SK-N-SH treated with all-trans-retinoic acid at 6 μM for 48 hours (cell line): ENCODE measurements at regions not wholly inside any gene's neighbourhood (a gene's known extent, or its start where the extent isn't known, plus 50 kb on each side); places are given as distances from the start of the nearest gene placed in this dataset.

Experiments used
- ATAC-seq: fragments of 200-7000 bp; cut with Tn5 transposase; 3 replicates; pipeline ENCODE4 v1.9.1; 2020; ENCODE audit warnings: mild to moderate bottlenecking, moderate library complexity
- ARNTL ChIP-seq: fragments of 450-650 bp; formaldehyde crosslinking; IDR thresholded peaks from 2 replicates; pipeline ENCODE4 v1.5.0; 2020; ENCODE audit warnings: low read depth, mild to moderate bottlenecking, moderate library complexity, borderline replicate concordance
- BACH2 ChIP-seq: fragments of 250-450 bp; sonication (Bioruptor Pico); IDR thresholded peaks from 2 replicates; pipeline ENCODE4 v1.9.0; 2021; ENCODE audit warnings: mild to moderate bottlenecking, borderline replicate concordance
- CSDC2 ChIP-seq: fragments of 250-450 bp; sonication (Bioruptor Pico); IDR thresholded peaks from 2 replicates; pipeline ENCODE4 v1.5.0; 2020; ENCODE audit warnings: mild to moderate bottlenecking, moderate library complexity
- CSRNP3 ChIP-seq: fragments of 250-450 bp; sonication (Bioruptor Pico); IDR thresholded peaks from 2 replicates; pipeline ENCODE4 v1.5.1; 2021; ENCODE audit warnings: mild to moderate bottlenecking, moderate library complexity
- ESRRG ChIP-seq: fragments of 250-450 bp; sonication (Bioruptor Pico); IDR thresholded peaks from 2 replicates; pipeline ENCODE4 v1.6.1; 2021; ENCODE audit warnings: mild to moderate bottlenecking
- GLIS3 ChIP-seq: fragments of 250-450 bp; sonication (Bioruptor Pico); IDR thresholded peaks from 2 replicates; pipeline ENCODE4 v1.5.0; 2020; ENCODE audit warnings: mild to moderate bottlenecking, moderate library complexity
- ISL1 ChIP-seq: fragments of 250-450 bp; sonication (Bioruptor Pico); IDR thresholded peaks from 2 replicates; pipeline ENCODE4 v2.1.2; 2022; ENCODE audit warnings: mild to moderate bottlenecking, moderate library complexity
- OSR1 ChIP-seq: fragments of 250-450 bp; sonication (Bioruptor Pico); IDR thresholded peaks from 2 replicates; pipeline ENCODE4 v1.8.0; 2022; ENCODE audit warnings: moderate library complexity, mild to moderate bottlenecking, inconsistent platforms
- RARB ChIP-seq: fragments of 250-450 bp; sonication (Bioruptor Pico); IDR thresholded peaks from 2 replicates; pipeline ENCODE4 v1.8.0; 2021; ENCODE audit warnings: mild to moderate bottlenecking, moderate library complexity
- SNAI2 ChIP-seq: fragments of 250-450 bp; sonication (Bioruptor Pico); IDR thresholded peaks from 2 replicates; pipeline ENCODE4 v1.5.0; 2020; ENCODE audit warnings: mild to moderate bottlenecking, moderate library complexity
- TCF4 ChIP-seq: fragments of 250-450 bp; sonication (Bioruptor Pico); IDR thresholded peaks from 2 replicates; pipeline ENCODE4 v1.8.0; 2021; ENCODE audit warnings: mild to moderate bottlenecking, moderate library complexity, borderline replicate concordance
- TOX ChIP-seq: fragments of 250-450 bp; sonication (Bioruptor Pico); IDR thresholded peaks from 2 replicates; pipeline ENCODE4 v1.8.0; 2021; ENCODE audit warnings: mild to moderate bottlenecking, moderate library complexity, borderline replicate concordance
- TSHZ2 ChIP-seq: fragments of 250-450 bp; sonication (Bioruptor Pico); IDR thresholded peaks from 2 replicates; pipeline ENCODE4 v1.5.0; 2020; ENCODE audit warnings: mild to moderate bottlenecking, moderate library complexity
- ZFP3 ChIP-seq: fragments of 250-450 bp; sonication (Bioruptor Pico); IDR thresholded peaks from 2 replicates; pipeline ENCODE4 v1.5.0; 2020; ENCODE audit warnings: mild to moderate bottlenecking, moderate library complexity
- ZFP30 ChIP-seq: fragments of 450-650 bp; formaldehyde crosslinking; IDR thresholded peaks from 2 replicates; pipeline ENCODE4 v1.5.0; 2022; ENCODE audit warnings: mild to moderate bottlenecking, moderate library complexity
- ZNF565 ChIP-seq: fragments of 450-650 bp; formaldehyde crosslinking; conservative IDR thresholded peaks from 2 replicates; pipeline ENCODE4 v1.5.0; 2020; ENCODE audit warnings: low read depth, mild to moderate bottlenecking, moderate library complexity
- ZNF70 ChIP-seq: fragments of 450-650 bp; formaldehyde crosslinking; IDR thresholded peaks from 2 replicates; pipeline ENCODE4 v1.5.0; 2020; ENCODE audit warnings: mild to moderate bottlenecking, moderate library complexity
- ZNF8 ChIP-seq: fragments of 450-650 bp; formaldehyde crosslinking; IDR thresholded peaks from 2 replicates; pipeline ENCODE4 v1.5.0; 2020; ENCODE audit warnings: mild to moderate bottlenecking, moderate library complexity
- TF ChIP-seq, protein P1 (sequence below): fragments of 250-450 bp; sonication (Bioruptor Pico); IDR thresholded peaks from 2 replicates; pipeline ENCODE4 v1.8.0; 2020; ENCODE audit warnings: mild to moderate bottlenecking, moderate library complexity, borderline replicate concordance
- TF ChIP-seq, protein P2 (sequence below): fragments of 250-450 bp; sonication (Bioruptor Pico); IDR thresholded peaks from 2 replicates; pipeline ENCODE4 v1.5.1; 2020; ENCODE audit warnings: low read depth, mild to moderate bottlenecking, moderate library complexity
- TF ChIP-seq, protein P3 (sequence below): fragments of 250-450 bp; sonication (Bioruptor Pico); IDR thresholded peaks from 2 replicates; pipeline ENCODE4 v1.8.0; 2021; ENCODE audit warnings: low read depth, mild to moderate bottlenecking, moderate library complexity, borderline replicate concordance

DNA sequence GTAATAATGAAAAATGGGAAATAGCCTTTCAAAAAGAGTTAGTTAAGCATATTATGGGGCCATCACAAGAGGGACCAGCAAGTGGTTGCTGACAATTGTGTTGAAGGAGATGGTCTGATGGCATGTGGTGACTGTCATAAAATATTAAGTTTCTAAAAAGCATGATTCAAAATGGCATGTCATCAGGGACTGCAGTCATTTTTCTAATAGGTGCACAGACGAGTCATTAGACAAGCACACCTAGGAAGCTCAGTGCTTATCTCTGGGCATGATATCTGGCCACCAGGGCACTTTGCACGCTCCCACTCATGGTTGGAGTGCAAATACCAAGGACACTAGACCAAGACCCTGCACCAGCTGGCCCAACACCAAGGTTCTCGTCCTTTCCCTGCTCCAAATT, 226.5 kb downstream of the ANKRD60 start:
- no peak for TF ChIP-seq ISL1
- no peak for TF ChIP-seq ZNF8 (CRISPR knock-in tag)
- TF ChIP-seq TOX (CRISPR knock-in tag), result no peak
- TF ChIP-seq BACH2 (CRISPR knock-in tag), result no peak
- TF ChIP-seq TCF4 (CRISPR knock-in tag), result no peak
- TF ChIP-seq RARB, result no peak
- TF ChIP-seq, protein P1, sequence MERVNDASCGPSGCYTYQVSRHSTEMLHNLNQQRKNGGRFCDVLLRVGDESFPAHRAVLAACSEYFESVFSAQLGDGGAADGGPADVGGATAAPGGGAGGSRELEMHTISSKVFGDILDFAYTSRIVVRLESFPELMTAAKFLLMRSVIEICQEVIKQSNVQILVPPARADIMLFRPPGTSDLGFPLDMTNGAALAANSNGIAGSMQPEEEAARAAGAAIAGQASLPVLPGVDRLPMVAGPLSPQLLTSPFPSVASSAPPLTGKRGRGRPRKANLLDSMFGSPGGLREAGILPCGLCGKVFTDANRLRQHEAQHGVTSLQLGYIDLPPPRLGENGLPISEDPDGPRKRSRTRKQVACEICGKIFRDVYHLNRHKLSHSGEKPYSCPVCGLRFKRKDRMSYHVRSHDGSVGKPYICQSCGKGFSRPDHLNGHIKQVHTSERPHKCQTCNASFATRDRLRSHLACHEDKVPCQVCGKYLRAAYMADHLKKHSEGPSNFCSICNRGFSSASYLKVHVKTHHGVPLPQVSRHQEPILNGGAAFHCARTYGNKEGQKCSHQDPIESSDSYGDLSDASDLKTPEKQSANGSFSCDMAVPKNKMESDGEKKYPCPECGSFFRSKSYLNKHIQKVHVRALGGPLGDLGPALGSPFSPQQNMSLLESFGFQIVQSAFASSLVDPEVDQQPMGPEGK (CRISPR knock-in tag), result no peak
- TF ChIP-seq ARNTL (CRISPR knock-in tag), result no peak
- TF ChIP-seq, all 23 proteins: peak for 0
- ATAC-seq, result no peak

DNA sequence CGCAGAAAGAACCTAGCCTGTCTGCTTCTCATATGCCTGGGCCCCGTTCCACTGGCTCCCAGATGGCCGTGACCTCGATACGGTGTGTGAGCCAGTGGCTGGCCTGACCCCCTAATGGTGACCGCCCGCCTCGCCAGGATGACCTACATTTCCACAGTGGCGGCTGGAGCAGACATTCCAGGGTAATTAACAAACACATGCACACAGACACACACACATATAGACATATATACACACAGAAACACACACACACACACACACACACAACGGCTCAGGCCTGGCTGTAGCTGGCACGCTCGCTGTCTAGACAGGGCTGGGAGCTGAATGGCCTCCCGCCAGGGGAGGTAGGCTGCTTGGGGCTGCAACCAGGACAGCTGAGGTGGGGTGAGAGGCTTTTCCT, 227.1 kb downstream of the ANKRD60 start:
- TF ChIP-seq TCF4 (CRISPR knock-in tag), result peak; percentile 44; the same call in 1 of the 2 replicates
- TF ChIP-seq, protein P2, sequence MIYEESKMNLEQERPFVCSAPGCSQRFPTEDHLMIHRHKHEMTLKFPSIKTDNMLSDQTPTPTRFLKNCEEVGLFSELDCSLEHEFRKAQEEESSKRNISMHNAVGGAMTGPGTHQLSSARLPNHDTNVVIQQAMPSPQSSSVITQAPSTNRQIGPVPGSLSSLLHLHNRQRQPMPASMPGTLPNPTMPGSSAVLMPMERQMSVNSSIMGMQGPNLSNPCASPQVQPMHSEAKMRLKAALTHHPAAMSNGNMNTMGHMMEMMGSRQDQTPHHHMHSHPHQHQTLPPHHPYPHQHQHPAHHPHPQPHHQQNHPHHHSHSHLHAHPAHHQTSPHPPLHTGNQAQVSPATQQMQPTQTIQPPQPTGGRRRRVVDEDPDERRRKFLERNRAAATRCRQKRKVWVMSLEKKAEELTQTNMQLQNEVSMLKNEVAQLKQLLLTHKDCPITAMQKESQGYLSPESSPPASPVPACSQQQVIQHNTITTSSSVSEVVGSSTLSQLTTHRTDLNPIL (CRISPR knock-in tag), result no peak
- ATAC-seq, result peak; percentile 37; the same call in 2 of the 3 replicates

GRCh38 chr20:58000861-58001260, 227.6 kb downstream of the ANKRD60 start:
- TF ChIP-seq ZFP30 (no peak), SNAI2 (no peak), BACH2 (CRISPR knock-in tag) (no peak), CSDC2 (no peak), RARB (no peak), TSHZ2 (CRISPR knock-in tag) (no peak), ARNTL (CRISPR knock-in tag) (no peak), TOX (CRISPR knock-in tag) (no peak), ZNF70 (no peak), ZNF565 (no peak), OSR1 (CRISPR knock-in tag) (no peak), CSRNP3 (CRISPR knock-in tag) (no peak), ESRRG (CRISPR knock-in tag) (no peak), GLIS3 (CRISPR knock-in tag) (no peak), ISL1 (no peak), ZFP3 (CRISPR knock-in tag) (no peak), TCF4 (CRISPR knock-in tag) (no peak)
- TF ChIP-seq, protein P2 (CRISPR knock-in tag), result no peak
- TF ChIP-seq, protein P3, sequence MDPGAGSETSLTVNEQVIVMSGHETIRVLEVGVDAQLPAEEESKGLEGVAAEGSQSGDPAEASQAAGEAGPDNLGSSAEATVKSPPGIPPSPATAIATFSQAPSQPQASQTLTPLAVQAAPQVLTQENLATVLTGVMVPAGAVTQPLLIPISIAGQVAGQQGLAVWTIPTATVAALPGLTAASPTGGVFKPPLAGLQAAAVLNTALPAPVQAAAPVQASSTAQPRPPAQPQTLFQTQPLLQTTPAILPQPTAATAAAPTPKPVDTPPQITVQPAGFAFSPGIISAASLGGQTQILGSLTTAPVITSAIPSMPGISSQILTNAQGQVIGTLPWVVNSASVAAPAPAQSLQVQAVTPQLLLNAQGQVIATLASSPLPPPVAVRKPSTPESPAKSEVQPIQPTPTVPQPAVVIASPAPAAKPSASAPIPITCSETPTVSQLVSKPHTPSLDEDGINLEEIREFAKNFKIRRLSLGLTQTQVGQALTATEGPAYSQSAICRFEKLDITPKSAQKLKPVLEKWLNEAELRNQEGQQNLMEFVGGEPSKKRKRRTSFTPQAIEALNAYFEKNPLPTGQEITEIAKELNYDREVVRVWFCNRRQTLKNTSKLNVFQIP (CRISPR knock-in tag), result no peak
- TF ChIP-seq, protein P1 (CRISPR knock-in tag), result no peak
- no peak for ATAC-seq
